ENCODE measurements at regions not wholly inside any gene's neighbourhood (a gene's known extent, or its start where the extent isn't known, plus 50 kb on each side); places are given as distances from the start of the nearest gene placed in this dataset.

- TF ChIP-seq CTCF (conservative IDR thresholded peaks at IDR 0.05) (no peak), ZFX (IDR thresholded peaks at IDR 0.05) (no peak)
- H3K27ac ChIP-seq, result no peak overlapping the region
Measured at GRCh38 chr2:237156031-237156856, 70.6 kb downstream of the COPS8 start.

- no peak for TF ChIP-seq ZFX (IDR thresholded peaks at IDR 0.05)
- TF ChIP-seq CTCF (conservative IDR thresholded peaks at IDR 0.05), result no peak
- no peak overlapping the region for H3K27ac ChIP-seq
Measured at GRCh38 chr2:237156857-237157779, 71.4 kb downstream of the COPS8 start.

- H3K27ac ChIP-seq, result no peak overlapping the region
- TF ChIP-seq CTCF (conservative IDR thresholded peaks at IDR 0.05), result no peak
- TF ChIP-seq ZFX (IDR thresholded peaks at IDR 0.05), result no peak
Measured at GRCh38 chr2:237157780-237158102, 72.1 kb downstream of the COPS8 start.

- no peak for TF ChIP-seq CTCF (conservative IDR thresholded peaks at IDR 0.05)
- no peak for TF ChIP-seq ZFX (IDR thresholded peaks at IDR 0.05)
- H3K27ac ChIP-seq, result no peak overlapping the region
Measured at GRCh38 chr2:237158194-237158593, 72.5 kb downstream of the COPS8 start.

- no peak overlapping the region for H3K27ac ChIP-seq
- TF ChIP-seq ZFX (IDR thresholded peaks at IDR 0.05) (no peak), CTCF (conservative IDR thresholded peaks at IDR 0.05) (no peak)
Measured at GRCh38 chr2:237159006-237159911, 73.6 kb downstream of the COPS8 start.

GRCh38 chr2:237160271-237160919, 74.7 kb downstream of the COPS8 start:
- no peak for TF ChIP-seq CTCF (conservative IDR thresholded peaks at IDR 0.05)
- no peak for TF ChIP-seq ZFX (IDR thresholded peaks at IDR 0.05)
- no peak overlapping the region for H3K27ac ChIP-seq
